ENCODE measurements at regions not wholly inside any gene's neighbourhood (a gene's known extent, or its start where the extent isn't known, plus 50 kb on each side); places are given as distances from the start of the nearest gene placed in this dataset.

DNA sequence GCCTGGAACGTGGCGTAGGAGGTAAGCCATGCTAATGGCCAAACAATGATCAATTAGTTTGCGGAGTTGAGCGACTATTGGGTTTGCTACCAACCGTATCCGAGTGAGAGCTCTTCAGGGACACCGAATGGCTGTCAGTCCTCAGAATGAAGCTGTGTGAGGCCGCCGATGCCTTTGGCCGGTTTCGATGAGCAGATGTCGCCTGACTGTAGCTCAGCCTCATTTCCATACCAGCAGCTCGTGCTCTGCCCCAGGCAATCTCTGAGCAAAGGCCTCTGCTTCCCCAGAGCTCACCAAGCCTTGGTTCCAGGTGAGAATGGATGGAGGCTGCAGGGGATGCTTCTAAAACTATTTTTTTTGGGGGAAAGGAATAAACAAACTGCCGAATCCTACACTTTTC, 111.7 kb upstream of the HS3ST4 start (continued):
- TF ChIP-seq, protein P1, sequence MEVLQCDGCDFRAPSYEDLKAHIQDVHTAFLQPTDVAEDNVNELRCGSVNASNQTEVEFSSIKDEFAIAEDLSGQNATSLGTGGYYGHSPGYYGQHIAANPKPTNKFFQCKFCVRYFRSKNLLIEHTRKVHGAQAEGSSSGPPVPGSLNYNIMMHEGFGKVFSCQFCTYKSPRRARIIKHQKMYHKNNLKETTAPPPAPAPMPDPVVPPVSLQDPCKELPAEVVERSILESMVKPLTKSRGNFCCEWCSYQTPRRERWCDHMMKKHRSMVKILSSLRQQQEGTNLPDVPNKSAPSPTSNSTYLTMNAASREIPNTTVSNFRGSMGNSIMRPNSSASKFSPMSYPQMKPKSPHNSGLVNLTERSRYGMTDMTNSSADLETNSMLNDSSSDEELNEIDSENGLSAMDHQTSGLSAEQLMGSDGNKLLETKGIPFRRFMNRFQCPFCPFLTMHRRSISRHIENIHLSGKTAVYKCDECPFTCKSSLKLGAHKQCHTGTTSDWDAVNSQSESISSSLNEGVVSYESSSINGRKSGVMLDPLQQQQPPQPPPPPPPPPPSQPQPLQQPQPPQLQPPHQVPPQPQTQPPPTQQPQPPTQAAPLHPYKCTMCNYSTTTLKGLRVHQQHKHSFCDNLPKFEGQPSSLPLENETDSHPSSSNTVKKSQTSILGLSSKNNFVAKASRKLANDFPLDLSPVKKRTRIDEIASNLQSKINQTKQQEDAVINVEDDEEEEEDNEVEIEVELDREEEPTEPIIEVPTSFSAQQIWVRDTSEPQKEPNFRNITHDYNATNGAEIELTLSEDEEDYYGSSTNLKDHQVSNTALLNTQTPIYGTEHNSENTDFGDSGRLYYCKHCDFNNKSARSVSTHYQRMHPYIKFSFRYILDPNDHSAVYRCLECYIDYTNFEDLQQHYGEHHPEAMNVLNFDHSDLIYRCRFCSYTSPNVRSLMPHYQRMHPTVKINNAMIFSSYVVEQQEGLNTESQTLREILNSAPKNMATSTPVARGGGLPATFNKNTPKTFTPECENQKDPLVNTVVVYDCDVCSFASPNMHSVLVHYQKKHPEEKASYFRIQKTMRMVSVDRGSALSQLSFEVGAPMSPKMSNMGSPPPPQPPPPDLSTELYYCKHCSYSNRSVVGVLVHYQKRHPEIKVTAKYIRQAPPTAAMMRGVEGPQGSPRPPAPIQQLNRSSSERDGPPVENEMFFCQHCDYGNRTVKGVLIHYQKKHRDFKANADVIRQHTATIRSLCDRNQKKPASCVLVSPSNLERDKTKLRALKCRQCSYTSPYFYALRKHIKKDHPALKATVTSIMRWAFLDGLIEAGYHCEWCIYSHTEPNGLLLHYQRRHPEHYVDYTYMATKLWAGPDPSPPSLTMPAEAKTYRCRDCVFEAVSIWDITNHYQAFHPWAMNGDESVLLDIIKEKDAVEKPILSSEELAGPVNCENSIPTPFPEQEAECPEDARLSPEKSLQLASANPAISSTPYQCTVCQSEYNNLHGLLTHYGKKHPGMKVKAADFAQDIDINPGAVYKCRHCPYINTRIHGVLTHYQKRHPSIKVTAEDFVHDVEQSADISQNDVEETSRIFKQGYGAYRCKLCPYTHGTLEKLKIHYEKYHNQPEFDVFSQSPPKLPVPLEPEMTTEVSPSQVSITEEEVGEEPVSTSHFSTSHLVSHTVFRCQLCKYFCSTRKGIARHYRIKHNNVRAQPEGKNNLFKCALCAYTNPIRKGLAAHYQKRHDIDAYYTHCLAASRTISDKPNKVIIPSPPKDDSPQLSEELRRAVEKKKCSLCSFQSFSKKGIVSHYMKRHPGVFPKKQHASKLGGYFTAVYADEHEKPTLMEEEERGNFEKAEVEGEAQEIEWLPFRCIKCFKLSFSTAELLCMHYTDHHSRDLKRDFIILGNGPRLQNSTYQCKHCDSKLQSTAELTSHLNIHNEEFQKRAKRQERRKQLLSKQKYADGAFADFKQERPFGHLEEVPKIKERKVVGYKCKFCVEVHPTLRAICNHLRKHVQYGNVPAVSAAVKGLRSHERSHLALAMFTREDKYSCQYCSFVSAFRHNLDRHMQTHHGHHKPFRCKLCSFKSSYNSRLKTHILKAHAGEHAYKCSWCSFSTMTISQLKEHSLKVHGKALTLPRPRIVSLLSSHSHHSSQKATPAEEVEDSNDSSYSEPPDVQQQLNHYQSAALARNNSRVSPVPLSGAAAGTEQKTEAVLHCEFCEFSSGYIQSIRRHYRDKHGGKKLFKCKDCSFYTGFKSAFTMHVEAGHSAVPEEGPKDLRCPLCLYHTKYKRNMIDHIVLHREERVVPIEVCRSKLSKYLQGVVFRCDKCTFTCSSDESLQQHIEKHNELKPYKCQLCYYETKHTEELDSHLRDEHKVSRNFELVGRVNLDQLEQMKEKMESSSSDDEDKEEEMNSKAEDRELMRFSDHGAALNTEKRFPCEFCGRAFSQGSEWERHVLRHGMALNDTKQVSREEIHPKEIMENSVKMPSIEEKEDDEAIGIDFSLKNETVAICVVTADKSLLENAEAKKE (CRISPR knock-in tag; IDR thresholded peaks at IDR 0.05) = no peak
- TF ChIP-seq, protein P2, sequence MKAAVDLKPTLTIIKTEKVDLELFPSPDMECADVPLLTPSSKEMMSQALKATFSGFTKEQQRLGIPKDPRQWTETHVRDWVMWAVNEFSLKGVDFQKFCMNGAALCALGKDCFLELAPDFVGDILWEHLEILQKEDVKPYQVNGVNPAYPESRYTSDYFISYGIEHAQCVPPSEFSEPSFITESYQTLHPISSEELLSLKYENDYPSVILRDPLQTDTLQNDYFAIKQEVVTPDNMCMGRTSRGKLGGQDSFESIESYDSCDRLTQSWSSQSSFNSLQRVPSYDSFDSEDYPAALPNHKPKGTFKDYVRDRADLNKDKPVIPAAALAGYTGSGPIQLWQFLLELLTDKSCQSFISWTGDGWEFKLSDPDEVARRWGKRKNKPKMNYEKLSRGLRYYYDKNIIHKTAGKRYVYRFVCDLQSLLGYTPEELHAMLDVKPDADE (IDR thresholded peaks at IDR 0.05) = no peak
- no peak for TF ChIP-seq STAT1 (IDR thresholded peaks at IDR 0.05; ENCODE audit: unreplicated experiment)
- no peak for TF ChIP-seq POLR2AphosphoS5 (IDR thresholded peaks at IDR 0.05; ENCODE audit: low read depth)
- no peak for TF ChIP-seq CREB1 (CRISPR knock-in tag; IDR thresholded peaks at IDR 0.05; ENCODE audit: low read depth)

- no peak overlapping the region for H3K4me2 ChIP-seq
- peaks cover 4% of the 10 kb centered on the region; the same call in 2 of the 3 replicates for H3K4me1 Mint-ChIP-seq
- H3K4me3 Mint-ChIP-seq = no peak overlapping the region
- peaks cover 75% of the 10 kb centered on the region for H3K9me3 Mint-ChIP-seq
- H3F3A ChIP-seq (replicated peaks; ENCODE audit: low read depth) = no peaks in the 10 kb centered on the region
- H3K79me2 ChIP-seq (replicated peaks; ENCODE audit: insufficient read depth) = no peaks in the 10 kb centered on the region
- no peak overlapping the region for H3K27ac ChIP-seq (ENCODE audit: low read depth)
- H3K4me1 ChIP-seq (ENCODE audit: insufficient read depth) = no peaks in the 10 kb centered on the region
- no peaks in the 10 kb centered on the region for H3K9me2 ChIP-seq (ENCODE audit: insufficient read depth)
- TF ChIP-seq POLR2AphosphoS5 (IDR thresholded peaks at IDR 0.05; ENCODE audit: low read depth) = no peak
- TF ChIP-seq CREB1 (CRISPR knock-in tag; IDR thresholded peaks at IDR 0.05; ENCODE audit: low read depth) = no peak
- TF ChIP-seq EZH2 (IDR thresholded peaks at IDR 0.05; ENCODE audit: low read depth, unreplicated experiment) = no peak
- no peak for TF ChIP-seq ZNF331 (CRISPR knock-in tag; IDR thresholded peaks at IDR 0.05; ENCODE audit: low read depth)
- peak; percentile 13 to 17; a peak in 1 of 4 replicates for TF ChIP-seq CTCF (conservative IDR thresholded peaks at IDR 0.05; ENCODE audit: low read depth in 2 of 2)
- TF ChIP-seq REST (IDR thresholded peaks at IDR 0.05; ENCODE audit: unreplicated experiment) = no peak
- no peak for TF ChIP-seq STAT1 (IDR thresholded peaks at IDR 0.05; ENCODE audit: unreplicated experiment)
- H3K27ac Mint-ChIP-seq = peak overlapping the region; percentile 75
- H3K4me3 ChIP-seq = no peak overlapping the region
- ATAC-seq (peak; percentile 96), DNase-seq (ENCODE audit: low spot score) (peak; percentile 46)
- H4K20me1 ChIP-seq (replicated peaks; ENCODE audit: insufficient read depth) = no peaks in the 10 kb centered on the region
- no peaks in the 10 kb centered on the region; the same call in 1 of the 2 replicates for H3K36me3 ChIP-seq (ENCODE audit: insufficient read depth)
- H3K36me3 Mint-ChIP-seq (ENCODE audit: low read depth) = peaks cover 17% of the 10 kb centered on the region
- H3K27me3 Mint-ChIP-seq (ENCODE audit: insufficient read depth, low read depth, poor library complexity) = peaks cover 5% of the 10 kb centered on the region
- no peaks in the 10 kb centered on the region for H3K27me3 ChIP-seq (ENCODE audit: insufficient read depth)
- H2AFZ ChIP-seq = peak overlapping the region; percentile 25; the same call in 1 of the 2 replicates
These were observed 116.4 kb upstream of the HS3ST4 start for GRCh38 chr16:25575363-25575762.

Measured in GM23338 (cell line).